ENCODE measurements at regions not wholly inside any gene's neighbourhood (a gene's known extent, or its start where the extent isn't known, plus 50 kb on each side); places are given as distances from the start of the nearest gene placed in this dataset.

DNA sequence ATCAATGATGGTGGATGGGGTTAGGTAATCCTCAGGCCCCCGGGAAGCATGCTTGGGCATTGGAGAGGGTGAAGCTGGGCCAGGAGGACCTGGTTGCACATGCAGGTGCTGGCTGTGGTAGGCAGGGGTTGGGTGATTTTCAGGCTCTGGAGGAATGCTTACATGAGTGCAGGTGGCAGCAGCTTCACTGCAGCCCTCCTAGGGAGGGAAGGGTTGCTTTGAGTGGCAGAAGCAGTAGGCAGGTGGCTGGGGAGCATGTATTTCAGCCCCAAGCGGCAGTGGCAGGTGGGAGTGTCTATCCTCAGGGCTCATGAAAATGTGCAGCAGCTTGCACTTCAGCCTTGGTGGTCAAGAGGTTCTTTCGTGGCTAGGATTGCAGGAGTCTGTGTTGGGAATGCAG lies 230.0 kb upstream of the CTNNB1 start:
- Mint-ChIP-seq H3K4me3 (no peak overlapping the region), H3K9me3 (no peaks in the 10 kb centered on the region), H3K36me3 (no peaks in the 10 kb centered on the region), H3K27ac (no peak overlapping the region), H3K27me3 (ENCODE audit: low read depth in 2 of 2) (peaks cover 9 to 10% of the 10 kb centered on the region in 2 donors), H3K4me1 (peaks cover 27 to 36% of the 10 kb centered on the region in 2 donors)
- no peak for ATAC-seq
- TF ChIP-seq, protein P1, sequence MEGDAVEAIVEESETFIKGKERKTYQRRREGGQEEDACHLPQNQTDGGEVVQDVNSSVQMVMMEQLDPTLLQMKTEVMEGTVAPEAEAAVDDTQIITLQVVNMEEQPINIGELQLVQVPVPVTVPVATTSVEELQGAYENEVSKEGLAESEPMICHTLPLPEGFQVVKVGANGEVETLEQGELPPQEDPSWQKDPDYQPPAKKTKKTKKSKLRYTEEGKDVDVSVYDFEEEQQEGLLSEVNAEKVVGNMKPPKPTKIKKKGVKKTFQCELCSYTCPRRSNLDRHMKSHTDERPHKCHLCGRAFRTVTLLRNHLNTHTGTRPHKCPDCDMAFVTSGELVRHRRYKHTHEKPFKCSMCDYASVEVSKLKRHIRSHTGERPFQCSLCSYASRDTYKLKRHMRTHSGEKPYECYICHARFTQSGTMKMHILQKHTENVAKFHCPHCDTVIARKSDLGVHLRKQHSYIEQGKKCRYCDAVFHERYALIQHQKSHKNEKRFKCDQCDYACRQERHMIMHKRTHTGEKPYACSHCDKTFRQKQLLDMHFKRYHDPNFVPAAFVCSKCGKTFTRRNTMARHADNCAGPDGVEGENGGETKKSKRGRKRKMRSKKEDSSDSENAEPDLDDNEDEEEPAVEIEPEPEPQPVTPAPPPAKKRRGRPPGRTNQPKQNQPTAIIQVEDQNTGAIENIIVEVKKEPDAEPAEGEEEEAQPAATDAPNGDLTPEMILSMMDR (IDR thresholded peaks at IDR 0.05) = no peak
- Histone ChIP-seq H3K9me3 (ENCODE audit: control insufficient read depth, insufficient read depth, low read length) (no peaks in the 10 kb centered on the region), H3K27ac (ENCODE audit: low read length) (no peak overlapping the region), H3K4me1 (ENCODE audit: control insufficient read depth, insufficient read depth, low read length) (peaks cover 34% of the 10 kb centered on the region), H3K36me3 (ENCODE audit: control insufficient read depth, insufficient read depth, low read length) (no peaks in the 10 kb centered on the region), H3K4me3 (ENCODE audit: low read length) (no peak overlapping the region), H3K27me3 (ENCODE audit: control insufficient read depth, insufficient read depth, low read length) (no peaks in the 10 kb centered on the region)
- WGBS (ENCODE audit: insufficient coverage) = 93% methylated on average over 3 of the region's 3 CpGs
- no peak for DNase-seq
- intact Hi-C loops (cut with micrococcal nuclease) = no loop called here

DNA sequence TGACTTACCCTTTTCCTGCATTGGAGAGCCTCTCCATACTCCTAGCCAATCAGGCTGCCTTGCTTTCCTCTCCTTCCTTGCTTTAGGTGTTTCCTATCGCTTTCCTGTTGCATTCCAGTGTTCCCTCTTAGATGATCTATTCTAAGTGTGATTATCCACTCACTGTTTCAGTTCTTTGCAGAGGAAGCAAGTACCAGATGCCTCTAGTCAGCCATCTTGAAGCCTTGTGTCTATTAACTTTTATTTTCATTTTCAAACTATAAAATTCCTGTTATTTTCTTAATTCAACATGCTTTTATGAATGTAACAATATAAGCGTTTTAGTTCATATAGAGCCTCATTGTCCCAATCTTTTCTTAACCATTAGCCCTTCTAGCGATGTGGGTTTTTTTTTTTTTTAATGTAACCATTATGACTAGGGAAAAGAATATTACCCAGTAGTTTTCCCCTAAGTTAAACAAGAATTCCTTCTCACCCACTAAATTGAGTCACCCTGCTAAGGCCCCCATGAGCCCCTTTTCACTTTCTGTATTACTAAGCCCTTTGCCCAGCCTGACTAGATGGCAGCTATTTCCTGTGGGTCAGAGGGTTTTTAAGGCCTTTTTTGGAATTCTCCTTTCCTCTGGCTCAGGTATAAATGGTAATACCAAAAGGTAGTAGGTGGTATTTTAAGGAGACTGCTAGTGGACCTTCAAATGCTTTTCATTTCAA lies 229.4 kb upstream of the CTNNB1 start:
- ATAC-seq (no peak), DNase-seq (no peak)
- no peaks in the 10 kb centered on the region for H3K9me3 Mint-ChIP-seq
- intact Hi-C loops (cut with micrococcal nuclease) = loop anchor here (5.0 kb wide), 1 partner anchor 147 kb away; no protein-coding TSS in a partner anchor
- peaks cover 27 to 36% of the 10 kb centered on the region in 2 donors for H3K4me1 Mint-ChIP-seq
- H3K36me3 Mint-ChIP-seq = no peaks in the 10 kb centered on the region
- no peak overlapping the region for H3K4me3 ChIP-seq (ENCODE audit: low read length)
- H3K27me3 ChIP-seq (ENCODE audit: control insufficient read depth, insufficient read depth, low read length) = no peaks in the 10 kb centered on the region
- no peaks in the 10 kb centered on the region for H3K36me3 ChIP-seq (ENCODE audit: control insufficient read depth, insufficient read depth, low read length)
- WGBS (ENCODE audit: insufficient coverage) = 86% methylated on average over 1 of the region's 3 CpGs
- peaks cover 7 to 9% of the 10 kb centered on the region in 2 donors for H3K27me3 Mint-ChIP-seq (ENCODE audit: low read depth in 2 of 2)
- no peaks in the 10 kb centered on the region for H3K9me3 ChIP-seq (ENCODE audit: control insufficient read depth, insufficient read depth, low read length)
- peaks cover 34% of the 10 kb centered on the region for H3K4me1 ChIP-seq (ENCODE audit: control insufficient read depth, insufficient read depth, low read length)
- H3K27ac Mint-ChIP-seq = peak overlapping the region in 1 of 2 donors; percentile 87
- TF ChIP-seq, protein P1 (IDR thresholded peaks at IDR 0.05) = no peak
- no peak overlapping the region for H3K4me3 Mint-ChIP-seq
- H3K27ac ChIP-seq (ENCODE audit: low read length) = no peak overlapping the region

DNA sequence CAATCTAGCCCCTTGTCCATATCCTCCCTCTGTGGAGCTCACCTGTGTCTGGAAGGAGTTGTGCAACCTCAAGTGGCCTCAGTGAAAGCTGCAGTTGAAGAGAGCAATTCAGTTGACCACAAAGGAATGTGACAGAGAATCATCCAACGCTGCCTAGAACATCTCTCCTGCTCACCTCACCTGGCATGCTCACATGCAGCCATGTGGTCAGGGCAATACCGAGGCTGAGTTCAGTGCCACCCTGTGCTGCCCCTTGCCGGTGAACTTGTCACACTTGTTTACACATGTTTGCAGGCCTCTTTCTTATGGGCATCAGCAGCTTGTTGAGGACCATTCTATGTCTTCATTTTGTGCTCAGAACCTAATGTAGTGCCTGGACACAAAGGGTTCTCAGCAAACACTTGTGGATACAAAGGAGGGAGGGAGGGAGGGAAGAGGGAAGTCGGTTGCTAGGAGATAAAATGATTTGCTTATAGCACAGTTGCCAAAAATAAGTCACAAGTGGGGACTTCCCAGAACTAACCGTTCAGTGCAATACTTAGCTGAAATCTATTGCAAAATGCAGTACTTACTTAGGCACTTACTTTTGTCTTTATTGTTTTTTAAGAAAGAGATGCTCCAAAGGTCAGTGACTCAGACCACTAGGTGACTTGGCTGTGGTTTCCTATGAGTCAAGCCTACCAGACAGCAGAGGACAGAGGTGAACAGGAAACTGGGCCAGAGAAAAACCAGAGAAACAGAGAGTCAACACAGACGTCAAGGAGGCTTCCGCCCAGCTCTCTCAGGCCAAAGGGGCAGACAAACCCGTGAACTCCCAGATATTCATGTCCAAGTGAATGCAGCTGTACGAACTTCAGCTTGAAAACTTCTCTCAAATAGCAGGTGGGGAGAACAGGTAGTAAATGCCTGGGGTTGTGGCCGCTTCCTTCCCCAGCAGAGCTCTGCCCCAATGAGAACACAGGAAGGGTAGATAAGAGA lies 227.8 kb upstream of the CTNNB1 start:
- Histone ChIP-seq H3K27me3 (ENCODE audit: control insufficient read depth, insufficient read depth, low read length) (no peaks in the 10 kb centered on the region), H3K27ac (ENCODE audit: low read length) (peak overlapping the region; percentile 90), H3K36me3 (ENCODE audit: control insufficient read depth, insufficient read depth, low read length) (no peaks in the 10 kb centered on the region), H3K4me3 (ENCODE audit: low read length) (no peak overlapping the region), H3K4me1 (ENCODE audit: control insufficient read depth, insufficient read depth, low read length) (peaks cover 34% of the 10 kb centered on the region), H3K9me3 (ENCODE audit: control insufficient read depth, insufficient read depth, low read length) (no peaks in the 10 kb centered on the region)
- Mint-ChIP-seq H3K27ac (peak overlapping the region; percentile 78 to 87), H3K9me3 (no peaks in the 10 kb centered on the region), H3K36me3 (no peaks in the 10 kb centered on the region), H3K4me3 (no peak overlapping the region), H3K27me3 (ENCODE audit: low read depth in 2 of 2) (peaks cover 2 to 5% of the 10 kb centered on the region in 2 donors), H3K4me1 (peaks cover 27 to 36% of the 10 kb centered on the region in 2 donors)
- DNase-seq (peak; percentile 25 to 34), ATAC-seq (peak; percentile 71 to 80 (median 73))
- TF ChIP-seq, protein P1 (IDR thresholded peaks at IDR 0.05) = no peak
- intact Hi-C loops (cut with micrococcal nuclease) = loop anchor here (5.0 kb wide), 1 partner anchor 146 kb away; no protein-coding TSS in a partner anchor
- 11% methylated on average over 10 of the region's 10 CpGs for WGBS (ENCODE audit: insufficient coverage)

All from natural killer cell (primary cell).